Activated T-cell treated with anti-CD3 and anti-CD28 coated beads for 4 hours (primary cell): ENCODE measurements at regions not wholly inside any gene's neighbourhood (a gene's known extent, or its start where the extent isn't known, plus 50 kb on each side); places are given as distances from the start of the nearest gene placed in this dataset.
A peak's percentile ranks its signal among the peaks of the same experiment; 100 is the strongest.
"Not testable (repeated sequence)": the region's sequence is repeated elsewhere in the genome, so short reads cannot be mapped to it uniquely, and the experiment has no call there.

Experiments used
- DNase-seq: peaks from one replicate; pipeline ENCODE4 v3.0.0-alpha.2; 2020

- not testable (repeated sequence) for DNase-seq
Observed at GRCh38 chr9:42656789-42657188, 473.3 kb downstream of the SPATA31A6 start.

- not testable (repeated sequence) for DNase-seq
Observed at GRCh38 chr9:42657496-42657895, 474.0 kb downstream of the SPATA31A6 start.

GRCh38 chr9:42697146-42697545, 513.7 kb downstream of the SPATA31A6 start:
- DNase-seq: not testable (repeated sequence)

- not testable (repeated sequence) for DNase-seq
Observed at GRCh38 chr9:42702890-42703289, 519.4 kb downstream of the SPATA31A6 start.

GRCh38 chr9:42724841-42725835, 541.7 kb downstream of the SPATA31A6 start:
- DNase-seq: not testable (repeated sequence)

GRCh38 chr9:42743030-42743814, 559.8 kb downstream of the SPATA31A6 start:
- DNase-seq: peak; percentile 45

- DNase-seq: not testable (repeated sequence)
Observed at GRCh38 chr9:42757251-42757650, 573.8 kb downstream of the SPATA31A6 start.

GRCh38 chr9:42759320-42759719, 575.9 kb downstream of the SPATA31A6 start:
- not testable (repeated sequence) for DNase-seq

- DNase-seq: not testable (repeated sequence)
Observed at GRCh38 chr9:42782201-42782600, 598.7 kb downstream of the SPATA31A6 start.

- DNase-seq: not testable (repeated sequence)
Observed at GRCh38 chr9:42792725-42793124, 609.3 kb downstream of the SPATA31A6 start.

GRCh38 chr9:42798571-42798970, 615.1 kb downstream of the SPATA31A6 start:
- DNase-seq: not testable (repeated sequence)

GRCh38 chr9:42802716-42803115, 619.3 kb downstream of the SPATA31A6 start:
- DNase-seq: not testable (repeated sequence)

- DNase-seq: not testable (repeated sequence)
Observed at GRCh38 chr9:42806674-42807073, 623.2 kb downstream of the SPATA31A6 start.

- DNase-seq: not testable (repeated sequence)
Observed at GRCh38 chr9:42821468-42821867, 638.0 kb downstream of the SPATA31A6 start.

GRCh38 chr9:42848156-42848555, 664.7 kb downstream of the SPATA31A6 start:
- DNase-seq: not testable (repeated sequence)

GRCh38 chr9:42850896-42851693, 667.6 kb downstream of the SPATA31A6 start:
- DNase-seq: not testable (repeated sequence)

GRCh38 chr9:42851701-42852100, 668.2 kb downstream of the SPATA31A6 start:
- DNase-seq: not testable (repeated sequence)

- not testable (repeated sequence) for DNase-seq
Observed at GRCh38 chr9:42852133-42852930, 668.9 kb downstream of the SPATA31A6 start.

- not testable (repeated sequence) for DNase-seq
Observed at GRCh38 chr9:42860133-42860532, 676.7 kb downstream of the SPATA31A6 start.

- DNase-seq: not testable (repeated sequence)
Observed at GRCh38 chr9:42862465-42862864, 679.0 kb downstream of the SPATA31A6 start.
